ENCODE measurements at regions not wholly inside any gene's neighbourhood (a gene's known extent, or its start where the extent isn't known, plus 50 kb on each side); places are given as distances from the start of the nearest gene placed in this dataset.
"Not testable (repeated sequence)": the region's sequence is repeated elsewhere in the genome, so short reads cannot be mapped to it uniquely, and the experiment has no call there.

DNA sequence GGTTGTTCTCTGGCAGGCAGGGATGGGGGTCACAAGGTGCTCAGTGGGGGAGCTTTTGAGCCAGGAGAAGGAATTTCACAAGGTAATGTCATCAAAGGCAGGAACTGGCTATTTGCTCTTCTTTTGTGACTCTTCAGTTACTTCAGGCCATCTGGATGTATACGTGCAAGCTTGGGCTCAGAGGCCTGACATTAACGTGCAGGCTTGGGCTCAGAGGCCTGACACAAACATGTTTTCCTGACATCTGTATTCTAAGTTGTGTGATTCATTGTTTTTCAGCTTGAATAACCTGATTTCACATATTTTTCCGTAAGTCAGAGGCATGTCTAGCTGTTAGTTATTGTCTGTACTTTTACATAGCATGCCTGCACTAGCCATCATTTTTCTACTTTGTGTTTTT is 118.2 kb upstream of the FOLH1 start:
- TF ChIP-seq, protein P1, sequence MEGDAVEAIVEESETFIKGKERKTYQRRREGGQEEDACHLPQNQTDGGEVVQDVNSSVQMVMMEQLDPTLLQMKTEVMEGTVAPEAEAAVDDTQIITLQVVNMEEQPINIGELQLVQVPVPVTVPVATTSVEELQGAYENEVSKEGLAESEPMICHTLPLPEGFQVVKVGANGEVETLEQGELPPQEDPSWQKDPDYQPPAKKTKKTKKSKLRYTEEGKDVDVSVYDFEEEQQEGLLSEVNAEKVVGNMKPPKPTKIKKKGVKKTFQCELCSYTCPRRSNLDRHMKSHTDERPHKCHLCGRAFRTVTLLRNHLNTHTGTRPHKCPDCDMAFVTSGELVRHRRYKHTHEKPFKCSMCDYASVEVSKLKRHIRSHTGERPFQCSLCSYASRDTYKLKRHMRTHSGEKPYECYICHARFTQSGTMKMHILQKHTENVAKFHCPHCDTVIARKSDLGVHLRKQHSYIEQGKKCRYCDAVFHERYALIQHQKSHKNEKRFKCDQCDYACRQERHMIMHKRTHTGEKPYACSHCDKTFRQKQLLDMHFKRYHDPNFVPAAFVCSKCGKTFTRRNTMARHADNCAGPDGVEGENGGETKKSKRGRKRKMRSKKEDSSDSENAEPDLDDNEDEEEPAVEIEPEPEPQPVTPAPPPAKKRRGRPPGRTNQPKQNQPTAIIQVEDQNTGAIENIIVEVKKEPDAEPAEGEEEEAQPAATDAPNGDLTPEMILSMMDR (IDR thresholded peaks at IDR 0.05): not testable (repeated sequence)
- TF ChIP-seq CHD2 (IDR thresholded peaks at IDR 0.05; ENCODE audit: low read length, partially characterized antibody); RFX5 (IDR thresholded peaks at IDR 0.05); POLR2A (IDR thresholded peaks at IDR 0.05; ENCODE audit: low read length); PHF8 (IDR thresholded peaks at IDR 0.05; ENCODE audit: borderline replicate concordance, low read depth); SREBF2 (IDR thresholded peaks at IDR 0.05); CEBPB (IDR thresholded peaks at IDR 0.05); RAD21 (conservative IDR thresholded peaks at IDR 0.05 in 1 of 2, IDR thresholded peaks at IDR 0.05 in 1 of 2); EHMT2 (IDR thresholded peaks at IDR 0.05; ENCODE audit: low read depth); ZSCAN20 (CRISPR knock-in tag; IDR thresholded peaks at IDR 0.05): not testable (repeated sequence)
